Fibroblast of villous mesenchyme (primary cell): ENCODE measurements at regions not wholly inside any gene's neighbourhood (a gene's known extent, or its start where the extent isn't known, plus 50 kb on each side); places are given as distances from the start of the nearest gene placed in this dataset.
"Not testable (repeated sequence)": the region's sequence is repeated elsewhere in the genome, so short reads cannot be mapped to it uniquely, and the experiment has no call there.

ENCODE experiments used
- DNase-seq: peaks from one replicate; pipeline ENCODE4 v3.0.0-alpha.2; 2010; ENCODE audit warnings: low read depth
- H3K4me3 ChIP-seq: 2 replicates; pipeline ENCODE4 v1.5.1; 2011; ENCODE audit warnings: low read depth, mild to moderate bottlenecking, low read length
- CTCF ChIP-seq: IDR thresholded peaks from 2 replicates; pipeline ENCODE4 v1.5.1; 2012; ENCODE audit warnings: low read depth, mild to moderate bottlenecking, low read length; ENCODE audit not compliant: insufficient read depth

DNA sequence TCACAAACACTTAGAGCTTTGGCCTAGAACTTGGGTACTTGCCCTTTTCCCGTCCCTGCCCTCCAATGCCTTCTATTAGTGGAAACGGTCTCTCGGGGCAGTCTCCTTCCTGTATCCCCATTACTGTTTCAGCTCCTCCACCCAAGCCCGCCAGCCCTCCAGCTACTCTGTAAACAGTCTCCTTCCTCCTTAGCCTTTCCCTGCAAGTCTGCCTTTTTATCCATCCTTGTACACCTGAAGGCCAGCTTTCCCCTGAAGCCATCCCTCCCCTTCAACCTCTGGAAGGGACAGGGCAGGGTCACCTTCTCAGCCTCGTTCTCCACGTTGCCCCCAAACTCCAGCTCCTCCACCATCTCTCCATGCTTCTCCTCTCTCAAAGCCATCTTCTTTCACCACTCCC, 108.1 kb upstream of the ZNF746 start:
- no peak for TF ChIP-seq CTCF
- DNase-seq = no peak
- no peak overlapping the region for H3K4me3 ChIP-seq

DNA sequence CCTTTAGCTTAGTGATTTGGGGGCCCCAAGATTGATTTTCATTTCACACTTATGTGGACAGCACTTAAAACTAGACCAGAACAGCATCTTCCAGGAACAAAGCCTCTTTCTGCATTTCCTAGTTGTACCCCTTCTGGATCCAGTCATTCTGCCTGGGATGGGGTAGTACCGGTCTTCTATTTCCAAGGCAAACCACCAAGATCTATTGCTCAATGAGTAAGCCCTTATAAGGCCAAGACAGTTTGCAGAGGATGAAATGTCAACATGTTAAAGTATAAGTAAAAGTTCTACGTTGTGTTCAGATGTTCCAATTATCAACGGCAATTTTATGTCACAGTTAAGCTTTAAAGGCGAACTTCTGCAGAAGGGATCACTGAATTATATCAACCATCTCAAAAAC, 106.9 kb upstream of the ZNF746 start:
- no peak for DNase-seq
- no peak for TF ChIP-seq CTCF
- no peak overlapping the region for H3K4me3 ChIP-seq

GRCh38 chr7:149600669-149601330, 103.2 kb upstream of the ZNF746 start:
- not testable (repeated sequence) for H3K4me3 ChIP-seq, DNase-seq

GRCh38 chr7:149599636-149600206, 102.1 kb upstream of the ZNF746 start:
- H3K4me3 ChIP-seq = no peak overlapping the region
- no peak for TF ChIP-seq CTCF
- DNase-seq = no peak

- peak; percentile 33 for DNase-seq
- peak; percentile 67 for TF ChIP-seq CTCF
- H3K4me3 ChIP-seq = no peak overlapping the region
Measured at GRCh38 chr7:149598721-149599308, 101.2 kb upstream of the ZNF746 start.

- DNase-seq, H3K4me3 ChIP-seq: not testable (repeated sequence)
Measured at GRCh38 chr7:149597789-149598188, 100.2 kb upstream of the ZNF746 start.

- no peak for DNase-seq
Measured at GRCh38 chr7:149595541-149595940, 97.9 kb upstream of the ZNF746 start.

More at GRCh38 chr7:149595541-149595940, 97.9 kb upstream of the ZNF746 start:
- no peak overlapping the region for H3K4me3 ChIP-seq
- no peak for TF ChIP-seq CTCF
